ENCODE measurements at regions not wholly inside any gene's neighbourhood (a gene's known extent, or its start where the extent isn't known, plus 50 kb on each side); places are given as distances from the start of the nearest gene placed in this dataset.

GRCh38 chr2:173599821-173600359 is 245.2 kb downstream of the CDCA7 start:
- TF ChIP-seq, protein P1, sequence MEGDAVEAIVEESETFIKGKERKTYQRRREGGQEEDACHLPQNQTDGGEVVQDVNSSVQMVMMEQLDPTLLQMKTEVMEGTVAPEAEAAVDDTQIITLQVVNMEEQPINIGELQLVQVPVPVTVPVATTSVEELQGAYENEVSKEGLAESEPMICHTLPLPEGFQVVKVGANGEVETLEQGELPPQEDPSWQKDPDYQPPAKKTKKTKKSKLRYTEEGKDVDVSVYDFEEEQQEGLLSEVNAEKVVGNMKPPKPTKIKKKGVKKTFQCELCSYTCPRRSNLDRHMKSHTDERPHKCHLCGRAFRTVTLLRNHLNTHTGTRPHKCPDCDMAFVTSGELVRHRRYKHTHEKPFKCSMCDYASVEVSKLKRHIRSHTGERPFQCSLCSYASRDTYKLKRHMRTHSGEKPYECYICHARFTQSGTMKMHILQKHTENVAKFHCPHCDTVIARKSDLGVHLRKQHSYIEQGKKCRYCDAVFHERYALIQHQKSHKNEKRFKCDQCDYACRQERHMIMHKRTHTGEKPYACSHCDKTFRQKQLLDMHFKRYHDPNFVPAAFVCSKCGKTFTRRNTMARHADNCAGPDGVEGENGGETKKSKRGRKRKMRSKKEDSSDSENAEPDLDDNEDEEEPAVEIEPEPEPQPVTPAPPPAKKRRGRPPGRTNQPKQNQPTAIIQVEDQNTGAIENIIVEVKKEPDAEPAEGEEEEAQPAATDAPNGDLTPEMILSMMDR (IDR thresholded peaks at IDR 0.05; ENCODE audit: low read depth, low read length): no peak
- no peak for TF ChIP-seq POLR2A (IDR thresholded peaks at IDR 0.05; ENCODE audit: extremely low read depth, insufficient read length)
- no peak for TF ChIP-seq MYC (IDR thresholded peaks at IDR 0.05; ENCODE audit: low read depth, low read length)

Measured in NB4 (cell line).